Chondrocyte (in vitro differentiated cells): ENCODE measurements at regions not wholly inside any gene's neighbourhood (a gene's known extent, or its start where the extent isn't known, plus 50 kb on each side); places are given as distances from the start of the nearest gene placed in this dataset.

Experiments used
- DNase-seq: peaks from one replicate; pipeline ENCODE4 v3.0.0; 2021; ENCODE audit warnings: mixed read lengths, low spot score
- H3K27ac Mint-ChIP-seq: one replicate; pipeline ENCODE4 v1.8.0; 2021; ENCODE audit warnings: mild to moderate bottlenecking, moderate library complexity, mixed read lengths; ENCODE audit not compliant: unreplicated experiment
- H3K27me3 Mint-ChIP-seq: 2 replicates; pipeline ENCODE4 v1.8.0; 2021; ENCODE audit warnings: low read depth, mixed read lengths
- H3K36me3 Mint-ChIP-seq: 2 replicates; pipeline ENCODE4 v1.8.0; 2021; ENCODE audit warnings: low read depth, mixed read lengths
- H3K4me1 Mint-ChIP-seq: 2 replicates; pipeline ENCODE4 v1.8.0; 2021; ENCODE audit warnings: low read depth, mild to moderate bottlenecking, mixed read lengths
- H3K4me3 Mint-ChIP-seq: one replicate; pipeline ENCODE4 v1.8.0; 2021; ENCODE audit warnings: mild to moderate bottlenecking, moderate library complexity, mixed read lengths; ENCODE audit not compliant: unreplicated experiment
- H3K9me3 Mint-ChIP-seq: 2 replicates; pipeline ENCODE4 v1.8.0; 2021; ENCODE audit warnings: low read depth, mixed read lengths
- TF ChIP-seq, protein P1 (sequence below): fragments of 200-600 bp; sonication (generic); IDR thresholded peaks from 2 replicates; pipeline ENCODE4 v1.5.0; 2021; ENCODE audit warnings: antibody characterized with exemption, mild to moderate bottlenecking, moderate library complexity

DNA sequence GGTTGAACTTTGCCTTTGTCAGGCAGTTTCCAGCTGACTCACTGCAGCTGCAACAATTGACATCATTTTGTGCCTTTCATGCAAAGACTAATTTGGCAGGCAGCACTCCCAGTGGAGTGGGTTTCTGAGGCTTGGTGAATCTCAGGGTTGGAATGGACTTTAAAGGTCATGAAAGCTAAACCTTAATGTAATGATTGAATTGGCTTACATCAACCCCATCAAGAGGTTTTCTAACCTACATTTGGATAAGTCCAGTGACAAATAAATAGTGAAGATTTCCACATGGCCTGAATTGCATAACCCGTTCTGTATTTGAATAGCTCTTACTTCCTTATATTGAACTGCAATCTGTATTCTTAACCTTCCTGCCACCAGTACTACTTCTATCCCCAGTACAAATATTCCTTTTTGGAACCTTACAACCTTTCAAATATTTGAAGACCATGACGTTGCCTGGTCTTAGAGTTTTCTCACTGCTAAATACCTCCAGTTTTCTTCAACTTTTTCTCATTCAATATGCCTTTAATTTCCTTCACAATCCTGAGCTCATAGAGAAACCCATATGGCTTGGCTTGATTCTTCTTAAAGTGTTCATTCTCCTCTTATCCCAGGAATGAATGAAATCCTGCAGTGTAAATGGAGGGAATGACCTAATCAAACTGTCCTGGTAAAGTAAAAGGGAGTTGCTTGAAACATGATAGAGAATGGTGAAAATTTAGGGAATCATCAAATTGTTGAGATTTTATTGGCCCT is 168.1 kb upstream of the NOVA1 start:
- Mint-ChIP-seq H3K36me3 (no peaks in the 10 kb centered on the region), H3K9me3 (no peaks in the 10 kb centered on the region), H3K27ac (no peak overlapping the region), H3K27me3 (no peaks in the 10 kb centered on the region), H3K4me1 (no peaks in the 10 kb centered on the region), H3K4me3 (no peak overlapping the region)
- TF ChIP-seq, protein P1, sequence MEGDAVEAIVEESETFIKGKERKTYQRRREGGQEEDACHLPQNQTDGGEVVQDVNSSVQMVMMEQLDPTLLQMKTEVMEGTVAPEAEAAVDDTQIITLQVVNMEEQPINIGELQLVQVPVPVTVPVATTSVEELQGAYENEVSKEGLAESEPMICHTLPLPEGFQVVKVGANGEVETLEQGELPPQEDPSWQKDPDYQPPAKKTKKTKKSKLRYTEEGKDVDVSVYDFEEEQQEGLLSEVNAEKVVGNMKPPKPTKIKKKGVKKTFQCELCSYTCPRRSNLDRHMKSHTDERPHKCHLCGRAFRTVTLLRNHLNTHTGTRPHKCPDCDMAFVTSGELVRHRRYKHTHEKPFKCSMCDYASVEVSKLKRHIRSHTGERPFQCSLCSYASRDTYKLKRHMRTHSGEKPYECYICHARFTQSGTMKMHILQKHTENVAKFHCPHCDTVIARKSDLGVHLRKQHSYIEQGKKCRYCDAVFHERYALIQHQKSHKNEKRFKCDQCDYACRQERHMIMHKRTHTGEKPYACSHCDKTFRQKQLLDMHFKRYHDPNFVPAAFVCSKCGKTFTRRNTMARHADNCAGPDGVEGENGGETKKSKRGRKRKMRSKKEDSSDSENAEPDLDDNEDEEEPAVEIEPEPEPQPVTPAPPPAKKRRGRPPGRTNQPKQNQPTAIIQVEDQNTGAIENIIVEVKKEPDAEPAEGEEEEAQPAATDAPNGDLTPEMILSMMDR: no peak
- DNase-seq: no peak

DNA sequence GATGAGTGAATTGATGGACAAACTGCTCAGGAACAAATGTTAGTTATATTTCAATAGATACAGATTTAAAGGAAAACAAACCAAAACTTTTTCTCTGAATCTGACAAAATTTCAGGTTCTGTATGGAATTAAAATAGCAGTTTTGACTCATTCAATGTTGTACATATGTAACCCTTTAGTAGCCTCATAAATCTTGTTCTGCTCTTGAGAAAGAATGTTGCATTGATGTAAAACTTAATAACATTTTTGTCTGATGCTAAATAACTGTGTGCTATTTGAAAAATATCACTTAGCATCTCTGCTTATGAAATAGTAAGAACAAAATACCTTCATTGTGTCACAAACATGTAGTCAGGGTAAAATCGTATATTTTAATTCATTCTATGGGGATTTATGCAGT is 168.9 kb upstream of the NOVA1 start:
- no peaks in the 10 kb centered on the region for H3K27me3 Mint-ChIP-seq

DNA sequence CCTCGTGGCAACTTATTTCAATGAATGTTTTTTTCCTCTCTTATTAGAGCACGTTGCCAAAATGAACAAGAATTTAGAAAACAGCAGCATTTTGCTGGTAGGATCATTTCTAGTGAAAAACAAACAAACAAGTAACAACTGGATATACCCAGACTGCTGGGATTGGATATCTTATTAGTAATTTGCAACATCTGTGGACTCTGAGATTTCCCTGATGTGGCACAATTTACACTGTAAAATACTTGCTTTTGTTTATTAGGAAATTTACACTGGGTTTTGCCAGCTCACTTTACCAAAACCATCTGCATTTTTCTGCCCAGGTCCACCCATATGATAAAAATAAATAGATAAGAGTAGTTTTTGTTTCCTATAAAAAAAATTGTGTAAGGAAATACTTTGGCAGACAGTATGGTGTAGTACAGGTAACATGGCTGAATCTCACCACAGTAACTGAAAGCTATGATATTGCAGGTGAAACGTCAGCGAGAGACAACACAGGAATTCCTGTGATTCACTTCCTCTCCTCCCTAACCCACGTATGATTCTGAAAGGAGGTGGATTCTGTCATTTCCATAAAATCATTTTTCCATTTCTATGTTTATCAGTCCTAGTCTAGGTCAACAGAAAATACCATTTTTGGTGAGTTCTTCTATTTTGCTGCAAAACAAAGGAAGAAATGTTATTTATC is 176.2 kb upstream of the NOVA1 start:
- peaks cover 3% of the 10 kb centered on the region for H3K9me3 Mint-ChIP-seq
- no peak for DNase-seq
- no peaks in the 10 kb centered on the region for H3K27me3 Mint-ChIP-seq
- no peaks in the 10 kb centered on the region for H3K36me3 Mint-ChIP-seq
- H3K27ac Mint-ChIP-seq: no peak overlapping the region
- TF ChIP-seq, protein P1: no peak
- no peak overlapping the region for H3K4me3 Mint-ChIP-seq
- H3K4me1 Mint-ChIP-seq: peaks cover 8% of the 10 kb centered on the region

More for the DNA sequence above, 168.9 kb upstream of the NOVA1 start:
- TF ChIP-seq, protein P1: no peak
- H3K4me3 Mint-ChIP-seq: no peak overlapping the region
- H3K27ac Mint-ChIP-seq: no peak overlapping the region
- H3K4me1 Mint-ChIP-seq: no peaks in the 10 kb centered on the region
- no peak for DNase-seq
- no peaks in the 10 kb centered on the region for H3K36me3 Mint-ChIP-seq
- no peaks in the 10 kb centered on the region for H3K9me3 Mint-ChIP-seq

DNA sequence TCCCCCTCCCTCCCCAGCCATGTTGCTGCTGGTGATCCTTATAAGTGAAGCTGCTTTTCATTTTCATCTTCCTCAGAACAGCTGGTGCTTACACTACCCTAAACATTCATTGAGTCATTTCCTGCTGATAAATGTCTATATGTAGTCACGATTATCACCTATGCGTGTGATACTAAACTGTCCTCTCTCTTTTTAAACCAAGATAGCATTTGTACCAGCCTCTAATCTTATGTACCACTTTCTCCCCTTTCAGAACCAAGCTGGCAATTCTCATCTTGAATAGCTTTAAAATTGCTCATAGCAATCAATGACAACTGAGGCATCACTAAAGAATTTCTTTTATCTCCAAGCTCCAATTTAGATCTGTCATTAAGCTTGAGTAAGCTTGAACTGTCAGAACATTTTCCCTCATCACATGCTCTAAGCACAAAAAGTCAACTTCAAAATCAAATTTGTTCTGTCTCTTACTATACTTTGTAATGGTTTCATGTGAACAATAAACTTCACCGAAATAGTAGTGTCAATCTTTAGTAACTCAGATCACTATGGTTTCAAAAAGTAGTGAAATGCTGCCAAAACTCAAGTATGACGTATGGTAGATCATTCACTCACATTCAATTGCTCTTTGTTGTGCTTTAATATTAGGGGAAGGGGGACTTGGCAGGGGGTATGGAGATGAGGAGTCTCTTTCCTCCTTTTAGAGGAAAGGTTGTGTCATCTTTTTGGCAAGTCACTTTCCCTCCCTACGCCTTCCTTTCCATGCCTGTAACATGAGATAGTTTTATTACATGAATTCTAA is 178.1 kb upstream of the NOVA1 start:
- no peak for DNase-seq
- Mint-ChIP-seq H3K4me1 (peaks cover 8% of the 10 kb centered on the region), H3K27ac (no peak overlapping the region), H3K4me3 (no peak overlapping the region), H3K27me3 (no peaks in the 10 kb centered on the region), H3K36me3 (no peaks in the 10 kb centered on the region), H3K9me3 (peaks cover 3% of the 10 kb centered on the region)
- TF ChIP-seq, protein P1: no peak

DNA sequence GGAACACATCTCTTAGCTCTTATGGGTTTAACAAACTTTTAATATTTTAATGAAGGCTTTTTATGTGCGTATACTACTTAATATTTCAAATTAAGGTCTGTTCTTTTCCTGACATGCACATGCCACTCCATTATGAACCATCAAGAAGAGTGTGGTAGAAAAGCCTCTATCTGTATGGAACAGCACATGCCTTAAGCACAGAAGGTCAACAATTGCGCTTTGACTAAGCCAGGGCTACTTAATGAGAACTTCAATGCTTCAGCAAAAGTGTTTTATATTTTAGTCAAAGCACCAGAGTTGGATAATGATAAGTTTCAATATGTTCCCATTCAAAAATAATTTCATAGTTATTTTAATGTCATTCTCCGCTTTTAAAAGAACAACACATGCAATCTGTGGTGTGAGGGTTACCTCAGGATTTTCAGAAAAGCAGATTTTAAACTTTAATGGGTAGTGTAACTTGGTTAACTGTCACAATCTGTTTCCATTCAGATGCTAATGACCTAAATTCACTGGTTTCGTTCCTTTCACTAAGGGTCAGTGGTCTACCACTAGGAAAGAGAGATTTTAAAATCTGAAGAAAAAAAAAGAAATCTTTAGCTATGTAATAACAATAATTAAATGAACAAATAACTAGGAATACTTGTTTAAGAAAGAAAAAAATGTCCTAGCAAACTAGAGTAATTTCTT is 193.4 kb upstream of the NOVA1 start:
- Mint-ChIP-seq H3K27ac (no peak overlapping the region), H3K36me3 (no peaks in the 10 kb centered on the region), H3K27me3 (no peaks in the 10 kb centered on the region), H3K9me3 (peaks cover 9% of the 10 kb centered on the region), H3K4me1 (no peaks in the 10 kb centered on the region), H3K4me3 (no peak overlapping the region)
- DNase-seq: no peak
- TF ChIP-seq, protein P1: no peak
